DOHH2 (cell line): ENCODE measurements at regions not wholly inside any gene's neighbourhood (a gene's known extent, or its start where the extent isn't known, plus 50 kb on each side); places are given as distances from the start of the nearest gene placed in this dataset.

ENCODE experiments used
- EZH2phosphoT487 ChIP-seq: fragments of 200-600 bp; sonication (generic); IDR thresholded peaks from 2 replicates; pipeline ENCODE4 v1.6.1; 2017; ENCODE audit warnings: borderline replicate concordance, mild to moderate bottlenecking, antibody characterized with exemption, low read length, moderate library complexity, mixed read lengths
- TF ChIP-seq, protein P1 (sequence below): fragments of 200-600 bp; sonication (generic); IDR thresholded peaks from one replicate; pipeline ENCODE4 v1.5.1; 2014; ENCODE audit warnings: antibody characterized with exemption, mild to moderate bottlenecking, low read depth, low read length; ENCODE audit not compliant: poor library complexity, severe bottlenecking

DNA sequence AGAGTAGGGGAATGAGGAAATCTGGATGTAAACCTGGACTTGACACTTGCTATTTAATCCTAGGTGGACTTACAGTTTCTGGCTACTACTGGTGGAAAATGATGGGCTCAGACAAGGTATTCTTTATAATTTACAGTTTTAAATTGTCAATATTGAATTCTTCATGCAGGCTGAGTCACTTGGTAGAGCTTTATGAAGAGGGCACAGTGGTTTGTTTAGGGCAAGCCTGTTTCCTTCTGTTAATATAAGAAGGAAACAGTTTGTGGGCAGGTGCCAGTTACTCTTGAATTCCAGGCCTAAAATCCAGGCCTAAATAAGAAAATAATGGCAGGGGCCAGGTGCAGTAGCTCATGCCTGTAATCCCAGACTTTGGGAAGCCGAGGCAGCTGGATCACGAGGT, 355.8 kb upstream of the RGS6 start:
- TF ChIP-seq, protein P1, sequence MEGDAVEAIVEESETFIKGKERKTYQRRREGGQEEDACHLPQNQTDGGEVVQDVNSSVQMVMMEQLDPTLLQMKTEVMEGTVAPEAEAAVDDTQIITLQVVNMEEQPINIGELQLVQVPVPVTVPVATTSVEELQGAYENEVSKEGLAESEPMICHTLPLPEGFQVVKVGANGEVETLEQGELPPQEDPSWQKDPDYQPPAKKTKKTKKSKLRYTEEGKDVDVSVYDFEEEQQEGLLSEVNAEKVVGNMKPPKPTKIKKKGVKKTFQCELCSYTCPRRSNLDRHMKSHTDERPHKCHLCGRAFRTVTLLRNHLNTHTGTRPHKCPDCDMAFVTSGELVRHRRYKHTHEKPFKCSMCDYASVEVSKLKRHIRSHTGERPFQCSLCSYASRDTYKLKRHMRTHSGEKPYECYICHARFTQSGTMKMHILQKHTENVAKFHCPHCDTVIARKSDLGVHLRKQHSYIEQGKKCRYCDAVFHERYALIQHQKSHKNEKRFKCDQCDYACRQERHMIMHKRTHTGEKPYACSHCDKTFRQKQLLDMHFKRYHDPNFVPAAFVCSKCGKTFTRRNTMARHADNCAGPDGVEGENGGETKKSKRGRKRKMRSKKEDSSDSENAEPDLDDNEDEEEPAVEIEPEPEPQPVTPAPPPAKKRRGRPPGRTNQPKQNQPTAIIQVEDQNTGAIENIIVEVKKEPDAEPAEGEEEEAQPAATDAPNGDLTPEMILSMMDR = no peak
- no peak for TF ChIP-seq EZH2phosphoT487
